NOMO-1 (cell line): ENCODE measurements at regions not wholly inside any gene's neighbourhood (a gene's known extent, or its start where the extent isn't known, plus 50 kb on each side); places are given as distances from the start of the nearest gene placed in this dataset.
A peak's percentile ranks its signal among the peaks of the same experiment; 100 is the strongest.
"Not testable (repeated sequence)": the region's sequence is repeated elsewhere in the genome, so short reads cannot be mapped to it uniquely, and the experiment has no call there.

Experiments used
- DNase-seq, 2 experiments: peaks; one replicate each; lab custom pipeline; 2025; ENCODE audit not compliant: unreplicated experiment in 2 of 2; lab: John Stamatoyannopoulos, UW

GRCh38 chr1:233787599-233787998 is 116.9 kb upstream of the SLC35F3 start:
- no peak for DNase-seq

- DNase-seq: no peak
Observed at GRCh38 chr1:233788687-233789086, 115.8 kb upstream of the SLC35F3 start.

GRCh38 chr1:233790121-233790520 is 114.4 kb upstream of the SLC35F3 start:
- no peak for DNase-seq

- DNase-seq: peak; percentile 0 to 45
Observed at GRCh38 chr1:233790662-233791371, 113.7 kb upstream of the SLC35F3 start.

- no peak for DNase-seq
Observed at GRCh38 chr1:233791372-233791703, 113.1 kb upstream of the SLC35F3 start.

GRCh38 chr1:233791721-233792120 is 112.8 kb upstream of the SLC35F3 start:
- no peak for DNase-seq

- DNase-seq: no peak
Observed at GRCh38 chr1:233794863-233795262, 109.6 kb upstream of the SLC35F3 start.

- no peak for DNase-seq
Observed at GRCh38 chr1:233796146-233796783, 108.2 kb upstream of the SLC35F3 start.

- no peak for DNase-seq
Observed at GRCh38 chr1:233802611-233803010, 101.9 kb upstream of the SLC35F3 start.

GRCh38 chr1:233805786-233806185 is 98.7 kb upstream of the SLC35F3 start:
- no peak for DNase-seq

- DNase-seq: no peak
Observed at GRCh38 chr1:233815357-233815756, 89.1 kb upstream of the SLC35F3 start.

- no peak for DNase-seq
Observed at GRCh38 chr1:233815865-233816264, 88.6 kb upstream of the SLC35F3 start.

GRCh38 chr1:233816348-233816747 is 88.1 kb upstream of the SLC35F3 start:
- DNase-seq: no peak

GRCh38 chr1:233819042-233819441 is 85.4 kb upstream of the SLC35F3 start:
- no peak for DNase-seq

- not testable (repeated sequence) for DNase-seq
Observed at GRCh38 chr1:233824179-233824578, 80.3 kb upstream of the SLC35F3 start.

- not testable (repeated sequence) for DNase-seq
Observed at GRCh38 chr1:233827937-233828336, 76.5 kb upstream of the SLC35F3 start.

- no peak for DNase-seq
Observed at GRCh38 chr1:233828480-233828879, 76.0 kb upstream of the SLC35F3 start.

- no peak for DNase-seq
Observed at GRCh38 chr1:233834609-233835008, 69.9 kb upstream of the SLC35F3 start.

- not testable (repeated sequence) for DNase-seq
Observed at GRCh38 chr1:233838207-233838606, 66.3 kb upstream of the SLC35F3 start.

- DNase-seq: no peak
Observed at GRCh38 chr1:233843525-233844204, 60.8 kb upstream of the SLC35F3 start.

- DNase-seq: no peak
Observed at GRCh38 chr1:233844275-233844674, 60.2 kb upstream of the SLC35F3 start.

GRCh38 chr1:233844692-233845091 is 59.8 kb upstream of the SLC35F3 start:
- DNase-seq: no peak
